Epidermal melanocyte (primary cell): ENCODE measurements at regions not wholly inside any gene's neighbourhood (a gene's known extent, or its start where the extent isn't known, plus 50 kb on each side); places are given as distances from the start of the nearest gene placed in this dataset.

Experiments
- DNase-seq: peaks from one replicate; pipeline ENCODE4 v3.0.0; 2011; ENCODE audit warnings: low spot score; ENCODE audit not compliant: insufficient read length

DNA sequence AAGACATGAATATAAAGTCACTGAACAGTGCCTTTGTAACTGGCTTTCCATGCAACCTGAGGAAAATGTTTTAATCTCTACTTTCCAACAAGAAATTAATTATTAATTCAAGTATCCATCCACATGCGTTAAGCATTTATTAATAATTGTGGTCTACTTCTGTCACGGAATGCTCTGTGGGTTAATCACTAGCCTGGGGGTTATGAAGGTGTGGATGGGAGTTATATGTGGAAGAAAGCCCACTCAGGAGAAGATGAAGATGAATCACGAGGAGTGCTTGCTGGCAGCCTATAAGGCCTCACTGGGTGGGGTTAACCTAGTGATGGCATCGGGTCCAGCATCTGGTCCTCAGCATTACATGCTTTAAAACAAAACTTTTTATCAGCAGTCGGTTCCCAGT, 99.5 kb upstream of the AVPR1A start:
- DNase-seq, result no peak

DNA sequence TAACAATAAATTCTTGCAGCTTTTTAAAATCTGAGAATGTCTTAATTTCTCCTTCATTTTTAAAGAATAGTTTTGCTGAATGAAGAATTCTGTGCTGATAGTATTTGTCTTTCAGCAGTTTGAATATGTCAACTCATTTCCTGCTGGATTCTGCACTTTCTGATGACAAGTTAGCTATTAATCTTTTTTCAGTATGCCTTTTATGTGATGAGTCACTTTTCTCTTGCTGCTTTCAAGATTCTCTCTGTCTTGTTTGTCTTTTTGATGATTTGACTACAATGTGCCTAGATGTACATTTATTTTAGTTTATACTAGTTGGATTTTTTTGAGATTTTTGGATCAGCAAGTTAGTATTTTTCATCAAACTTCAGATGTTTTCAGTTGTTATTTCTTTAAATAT, 87.9 kb upstream of the AVPR1A start:
- no peak for DNase-seq

DNA sequence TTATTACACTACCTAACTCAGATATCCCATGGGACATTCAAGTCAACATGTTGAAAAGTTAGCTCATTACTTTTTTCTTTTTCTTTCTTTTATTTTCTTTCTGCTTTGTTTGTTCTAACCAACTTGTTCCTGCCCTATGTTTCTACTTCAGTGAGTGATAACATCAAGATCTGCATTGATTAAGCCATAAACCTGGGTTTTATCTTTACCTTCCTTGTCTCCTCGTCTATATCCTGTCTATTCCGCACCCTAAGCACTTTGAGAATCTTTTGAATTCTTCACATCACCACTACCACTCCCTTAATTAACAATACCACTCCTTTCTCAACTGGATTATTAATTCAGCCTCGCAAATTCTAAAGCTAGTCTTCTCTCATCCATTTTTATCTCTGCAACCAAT, 81.9 kb upstream of the AVPR1A start:
- no peak for DNase-seq

DNA sequence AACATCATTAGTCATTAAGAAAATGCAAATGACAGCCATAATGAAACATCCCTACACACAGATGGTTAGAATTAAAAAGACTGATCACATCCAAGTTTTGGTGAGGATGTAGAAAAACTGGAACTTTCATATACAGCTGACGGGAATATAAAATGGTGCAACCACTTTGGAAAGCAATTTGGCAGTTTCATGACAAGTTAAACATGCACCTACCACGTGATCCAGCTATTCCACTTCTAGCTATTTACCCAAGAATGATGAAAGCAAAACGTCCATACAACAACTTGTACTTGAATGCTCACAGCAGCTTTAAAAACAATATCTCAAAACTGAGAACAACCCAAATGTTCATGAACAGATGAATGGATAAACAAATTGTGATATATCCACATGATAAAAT, 77.9 kb upstream of the AVPR1A start:
- no peak for DNase-seq

DNA sequence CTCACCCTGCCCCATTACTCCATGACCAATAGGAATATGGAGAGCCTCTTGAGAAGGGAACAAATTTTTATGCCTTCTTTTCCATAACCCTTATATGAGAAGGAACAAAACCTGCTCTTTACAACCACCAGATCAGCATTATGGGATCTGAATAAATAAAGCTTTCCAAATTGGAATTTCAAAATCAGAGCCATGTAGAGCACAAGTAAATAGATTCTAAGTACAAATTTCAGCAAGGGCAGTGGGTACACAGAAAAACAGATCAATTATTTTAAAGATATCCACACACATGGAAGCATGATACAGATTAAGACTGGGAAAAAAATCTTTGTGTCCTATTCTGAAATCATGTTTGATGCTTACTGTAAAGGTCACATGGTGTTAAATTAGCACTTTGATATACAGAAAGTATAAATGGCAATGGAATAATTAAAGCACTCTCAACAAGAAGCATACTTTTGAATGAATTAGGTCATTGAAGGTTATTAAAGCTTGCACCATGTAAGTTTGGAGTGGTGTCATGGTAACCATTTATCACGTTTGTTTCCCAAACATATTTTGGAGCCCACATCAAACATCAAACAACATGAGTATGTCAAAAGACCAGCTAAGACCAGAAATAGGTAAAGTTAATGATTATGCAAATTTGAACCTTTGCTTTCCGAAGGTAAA, 75.9 kb upstream of the AVPR1A start:
- no peak for DNase-seq

DNA sequence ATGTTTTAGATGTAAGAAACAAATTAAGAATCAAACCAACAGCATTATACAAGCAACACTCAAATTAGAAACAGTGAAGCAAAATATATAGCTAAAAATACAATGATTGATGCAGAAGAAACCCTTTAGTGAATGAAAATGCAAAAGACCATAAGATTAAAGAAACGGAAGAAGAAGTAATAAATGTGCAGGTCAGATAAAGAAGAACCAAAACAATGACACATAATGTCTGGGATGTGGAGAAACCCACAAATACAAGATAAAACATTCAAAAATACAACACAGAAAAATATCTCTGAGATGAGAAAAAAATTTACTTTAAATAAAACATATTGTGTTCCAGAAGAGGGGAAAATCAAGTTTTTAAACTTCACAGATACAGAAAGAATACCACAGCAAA, 73.4 kb upstream of the AVPR1A start:
- DNase-seq, result no peak

DNA sequence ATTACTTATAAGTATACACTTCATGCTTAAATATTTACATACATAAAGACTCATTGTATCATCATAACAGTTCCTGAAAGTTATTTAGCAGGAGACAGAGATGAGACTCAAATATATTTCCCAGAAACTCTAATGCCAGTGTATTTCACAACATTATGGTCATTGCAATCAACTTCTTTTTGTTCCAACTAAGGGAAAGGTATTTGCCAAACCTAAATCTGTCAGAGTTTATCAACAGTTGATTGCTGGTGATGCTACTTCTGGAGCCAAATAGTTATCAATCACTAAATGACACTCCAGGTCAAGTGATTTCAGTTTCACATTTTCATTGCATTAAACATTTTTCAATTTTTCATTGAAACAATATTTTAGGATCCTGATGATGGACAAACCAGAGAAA, 72.1 kb upstream of the AVPR1A start:
- no peak for DNase-seq

DNA sequence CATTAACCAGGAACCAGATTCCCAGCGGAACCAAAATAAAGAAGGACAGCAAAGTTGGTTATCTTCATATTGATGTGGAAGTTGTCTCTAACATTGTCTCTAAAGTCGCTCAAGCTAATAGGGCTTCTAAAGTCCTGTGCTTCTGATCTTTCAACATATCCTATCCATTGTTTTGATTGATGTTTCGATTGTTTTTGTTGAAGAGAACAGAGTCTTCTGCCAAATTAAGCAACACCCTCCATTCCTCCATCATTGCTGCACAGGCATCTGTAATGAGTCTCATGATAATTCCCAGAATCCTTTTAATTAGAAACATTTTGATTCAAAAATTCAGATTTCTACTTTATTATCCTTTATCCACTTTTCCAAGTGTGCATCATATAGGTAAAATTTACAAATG, 71.6 kb upstream of the AVPR1A start:
- no peak for DNase-seq

DNA sequence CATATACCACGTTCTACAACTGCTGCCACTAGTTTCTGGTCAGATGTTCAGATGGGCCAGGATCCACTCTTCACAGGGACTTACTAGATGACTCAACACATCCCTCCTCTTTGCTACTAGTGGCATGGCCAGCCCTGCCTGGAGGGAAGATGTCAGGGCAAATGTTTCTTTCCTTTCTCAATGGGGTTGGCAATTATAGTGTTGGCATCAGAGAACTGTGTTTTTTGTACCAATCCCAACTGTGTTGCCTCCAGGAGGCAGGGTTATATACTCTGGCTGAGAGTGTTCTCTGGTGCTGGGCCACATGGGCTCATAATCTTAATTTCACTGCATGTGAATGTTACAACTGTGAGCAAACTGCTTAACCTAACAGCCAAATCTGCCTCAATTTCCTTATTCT, 69.9 kb upstream of the AVPR1A start:
- DNase-seq, result no peak

DNA sequence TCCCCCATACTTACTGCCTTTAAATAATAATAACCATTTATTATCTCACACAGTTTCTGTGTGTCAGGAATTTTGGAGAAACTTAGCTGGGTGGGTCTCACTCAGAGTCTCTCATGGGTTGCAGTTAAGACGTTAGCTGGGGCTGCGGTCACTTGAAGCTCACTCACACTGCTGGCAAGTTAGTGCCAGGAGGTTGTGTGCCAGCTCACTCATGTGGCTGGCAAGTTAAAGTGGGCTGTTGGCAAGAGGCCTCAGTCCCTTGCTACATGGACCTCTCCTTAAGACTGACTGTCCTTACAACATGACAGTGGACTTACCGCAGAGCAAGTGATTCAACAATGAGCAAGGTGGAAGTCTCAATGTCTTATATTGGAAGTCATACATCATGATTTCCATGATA, 61.3 kb upstream of the AVPR1A start:
- DNase-seq, result no peak

DNA sequence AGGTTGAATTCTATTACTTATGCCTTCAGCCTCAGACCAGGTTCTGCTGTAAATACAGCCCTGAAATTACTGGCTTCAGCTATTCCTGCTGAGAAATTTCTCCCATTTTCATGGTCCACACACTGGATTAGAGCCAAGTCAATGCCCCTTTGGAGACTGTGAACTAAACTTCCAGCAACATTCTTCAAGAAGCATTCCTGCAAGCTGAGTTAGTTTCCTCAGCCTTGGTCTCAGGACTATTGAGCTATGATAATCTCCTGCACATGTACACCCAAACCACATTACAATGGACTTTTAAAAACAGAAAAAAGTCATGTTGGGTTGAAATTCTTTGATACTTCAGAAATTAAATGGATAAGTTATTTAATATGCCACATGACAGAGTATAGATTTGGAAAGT, 58.0 kb upstream of the AVPR1A start:
- DNase-seq, result no peak

DNA sequence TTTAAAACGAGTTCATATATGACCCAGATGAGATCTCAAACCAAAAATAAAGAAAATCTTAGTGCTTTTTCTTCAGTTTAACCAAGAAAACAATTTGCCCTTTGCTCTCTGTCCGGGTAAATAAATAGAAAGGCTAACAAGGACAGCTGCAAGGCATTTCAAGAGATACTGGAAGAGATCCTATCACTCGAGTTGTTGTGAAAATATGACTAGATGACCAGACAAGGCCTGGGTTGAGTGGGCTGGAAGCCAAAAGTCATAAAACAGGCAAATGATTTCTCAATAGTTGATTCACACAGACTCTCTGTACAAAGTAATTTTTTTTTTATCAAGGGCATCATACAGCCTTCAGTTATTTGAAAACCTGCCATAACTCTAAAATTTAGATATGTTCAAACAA, 55.9 kb upstream of the AVPR1A start:
- peak; percentile 45 for DNase-seq

DNA sequence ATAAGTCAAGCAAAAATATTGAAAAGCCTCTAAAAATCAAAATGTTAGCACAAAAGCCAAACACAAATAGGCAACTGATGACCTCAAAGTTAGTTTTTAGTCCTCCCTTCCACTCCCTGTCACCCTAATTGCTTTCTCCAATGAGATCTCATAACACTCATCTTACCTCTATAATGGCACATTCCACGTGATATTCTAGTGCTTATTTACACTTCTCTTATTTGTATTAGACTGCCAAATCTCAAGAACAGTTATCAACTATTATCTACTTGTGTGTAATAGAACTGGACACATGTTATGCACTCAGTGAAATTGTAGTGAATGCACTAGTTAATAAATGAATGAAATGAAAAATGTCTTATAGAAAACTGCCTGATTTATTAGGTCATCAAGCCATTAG, 55.5 kb upstream of the AVPR1A start:
- no peak for DNase-seq
